ENCODE measurements at regions not wholly inside any gene's neighbourhood (a gene's known extent, or its start where the extent isn't known, plus 50 kb on each side); places are given as distances from the start of the nearest gene placed in this dataset.

DNA sequence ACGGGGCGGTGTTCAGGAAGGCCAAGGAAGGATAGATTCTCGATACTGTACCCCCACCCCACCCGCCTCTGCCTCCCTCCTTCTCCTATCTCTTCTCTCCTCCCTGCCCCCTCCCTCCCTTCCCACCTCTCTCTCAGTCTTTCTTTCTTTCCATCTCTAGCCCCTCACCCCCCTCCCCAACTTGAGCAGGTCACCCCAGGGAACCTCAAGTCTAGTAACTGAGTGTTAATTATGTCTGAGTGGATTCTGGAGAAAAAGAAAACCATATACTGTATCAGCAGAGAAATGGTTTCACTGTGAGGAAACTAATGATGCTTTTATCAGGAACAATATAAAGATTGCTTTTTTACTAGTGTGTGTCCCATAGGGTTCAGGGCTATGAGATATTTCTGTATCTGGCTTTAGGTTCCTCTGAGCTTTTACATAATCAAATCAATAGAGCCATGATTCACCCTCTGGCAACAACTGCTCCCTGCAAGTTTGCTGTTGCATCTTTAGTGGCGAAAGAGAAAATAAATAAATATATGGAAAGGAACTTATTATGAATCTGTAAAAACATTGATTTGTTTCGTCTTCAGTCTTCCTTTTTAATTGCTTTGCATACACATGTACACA is 639.7 kb downstream of the CCDC171 start:
- TF ChIP-seq EZH2 (IDR thresholded peaks at IDR 0.05; ENCODE audit: borderline replicate concordance, low read depth, low read length, severe bottlenecking): no peak
- TF ChIP-seq, protein P1, sequence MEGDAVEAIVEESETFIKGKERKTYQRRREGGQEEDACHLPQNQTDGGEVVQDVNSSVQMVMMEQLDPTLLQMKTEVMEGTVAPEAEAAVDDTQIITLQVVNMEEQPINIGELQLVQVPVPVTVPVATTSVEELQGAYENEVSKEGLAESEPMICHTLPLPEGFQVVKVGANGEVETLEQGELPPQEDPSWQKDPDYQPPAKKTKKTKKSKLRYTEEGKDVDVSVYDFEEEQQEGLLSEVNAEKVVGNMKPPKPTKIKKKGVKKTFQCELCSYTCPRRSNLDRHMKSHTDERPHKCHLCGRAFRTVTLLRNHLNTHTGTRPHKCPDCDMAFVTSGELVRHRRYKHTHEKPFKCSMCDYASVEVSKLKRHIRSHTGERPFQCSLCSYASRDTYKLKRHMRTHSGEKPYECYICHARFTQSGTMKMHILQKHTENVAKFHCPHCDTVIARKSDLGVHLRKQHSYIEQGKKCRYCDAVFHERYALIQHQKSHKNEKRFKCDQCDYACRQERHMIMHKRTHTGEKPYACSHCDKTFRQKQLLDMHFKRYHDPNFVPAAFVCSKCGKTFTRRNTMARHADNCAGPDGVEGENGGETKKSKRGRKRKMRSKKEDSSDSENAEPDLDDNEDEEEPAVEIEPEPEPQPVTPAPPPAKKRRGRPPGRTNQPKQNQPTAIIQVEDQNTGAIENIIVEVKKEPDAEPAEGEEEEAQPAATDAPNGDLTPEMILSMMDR (IDR thresholded peaks at IDR 0.05; ENCODE audit: borderline replicate concordance, extremely low read depth, low read length, poor library complexity, severe bottlenecking): no peak

All from DND-41 (cell line).